ENCODE measurements at regions not wholly inside any gene's neighbourhood (a gene's known extent, or its start where the extent isn't known, plus 50 kb on each side); places are given as distances from the start of the nearest gene placed in this dataset.
"Not testable (repeated sequence)": the region's sequence is repeated elsewhere in the genome, so short reads cannot be mapped to it uniquely, and the experiment has no call there.

GRCh38 chr3:16071206-16071605 lies 103.3 kb upstream of the GALNT15 start:
- no peak for DNase-seq
- no peak for TF ChIP-seq CTCF (IDR thresholded peaks at IDR 0.05; ENCODE audit: borderline replicate concordance)
- Histone ChIP-seq H3K27ac (replicated peaks) (no peak overlapping the region), H3K4me1 (no peaks in the 10 kb centered on the region), H3K9me3 (replicated peaks) (no peaks in the 10 kb centered on the region), H3K27me3 (ENCODE audit: low read depth) (no peaks in the 10 kb centered on the region), H3K4me3 (no peak overlapping the region), H3K36me3 (no peaks in the 10 kb centered on the region)
- intact Hi-C loops (cut with micrococcal nuclease) = no loop called here

GRCh38 chr3:16072420-16073110 lies 101.9 kb upstream of the GALNT15 start:
- no peaks in the 10 kb centered on the region for H3K4me1 ChIP-seq
- no peaks in the 10 kb centered on the region for H3K36me3 ChIP-seq
- H3K27me3 ChIP-seq (ENCODE audit: low read depth) = no peaks in the 10 kb centered on the region
- no peak for DNase-seq
- H3K27ac ChIP-seq (replicated peaks) = no peak overlapping the region
- TF ChIP-seq CTCF (IDR thresholded peaks at IDR 0.05; ENCODE audit: borderline replicate concordance) = no peak
- H3K9me3 ChIP-seq (replicated peaks) = peaks cover 4% of the 10 kb centered on the region
- no peak overlapping the region for H3K4me3 ChIP-seq
- intact Hi-C loops (cut with micrococcal nuclease) = no loop called here

GRCh38 chr3:16073203-16073602 lies 101.3 kb upstream of the GALNT15 start:
- intact Hi-C loops (cut with micrococcal nuclease) = no loop called here
- Histone ChIP-seq H3K4me3 (no peak overlapping the region), H3K9me3 (replicated peaks) (peaks cover 4% of the 10 kb centered on the region), H3K4me1 (no peaks in the 10 kb centered on the region), H3K36me3 (no peaks in the 10 kb centered on the region), H3K27ac (replicated peaks) (no peak overlapping the region), H3K27me3 (ENCODE audit: low read depth) (no peaks in the 10 kb centered on the region)
- TF ChIP-seq CTCF (IDR thresholded peaks at IDR 0.05; ENCODE audit: borderline replicate concordance) = no peak
- DNase-seq = no peak

- intact Hi-C loops (cut with micrococcal nuclease) = not testable (repeated sequence)
Measured at GRCh38 chr3:16073990-16074671, 100.3 kb upstream of the GALNT15 start.

GRCh38 chr3:16075647-16076046 lies 98.8 kb upstream of the GALNT15 start:
- peaks cover 4% of the 10 kb centered on the region for H3K9me3 ChIP-seq (replicated peaks)
- H3K27ac ChIP-seq (replicated peaks) = no peak overlapping the region
- intact Hi-C loops (cut with micrococcal nuclease) = no loop called here
- no peak overlapping the region for H3K4me3 ChIP-seq
- no peaks in the 10 kb centered on the region for H3K36me3 ChIP-seq
- no peaks in the 10 kb centered on the region for H3K27me3 ChIP-seq (ENCODE audit: low read depth)
- DNase-seq = no peak
- no peaks in the 10 kb centered on the region for H3K4me1 ChIP-seq
- no peak for TF ChIP-seq CTCF (IDR thresholded peaks at IDR 0.05; ENCODE audit: borderline replicate concordance)

More at GRCh38 chr3:16073990-16074671, 100.3 kb upstream of the GALNT15 start:
- H3K9me3 ChIP-seq (replicated peaks); DNase-seq; H3K27me3 ChIP-seq (ENCODE audit: low read depth); H3K36me3 ChIP-seq; H3K4me1 ChIP-seq; H3K27ac ChIP-seq (replicated peaks); H3K4me3 ChIP-seq: not testable (repeated sequence)

GRCh38 chr3:16076564-16076963 lies 97.9 kb upstream of the GALNT15 start:
- no peaks in the 10 kb centered on the region for H3K4me1 ChIP-seq
- H3K36me3 ChIP-seq = no peaks in the 10 kb centered on the region
- no peak for TF ChIP-seq CTCF (IDR thresholded peaks at IDR 0.05; ENCODE audit: borderline replicate concordance)
- H3K27ac ChIP-seq (replicated peaks) = no peak overlapping the region
- intact Hi-C loops (cut with micrococcal nuclease) = no loop called here
- H3K4me3 ChIP-seq = no peak overlapping the region
- no peak for DNase-seq
- H3K9me3 ChIP-seq (replicated peaks) = peaks cover 10% of the 10 kb centered on the region
- no peaks in the 10 kb centered on the region for H3K27me3 ChIP-seq (ENCODE audit: low read depth)

- intact Hi-C loops (cut with micrococcal nuclease); DNase-seq; H3K36me3 ChIP-seq; H3K27me3 ChIP-seq (ENCODE audit: low read depth); H3K4me1 ChIP-seq; H3K27ac ChIP-seq (replicated peaks); H3K4me3 ChIP-seq: not testable (repeated sequence)
- H3K9me3 ChIP-seq (replicated peaks) = peaks cover 16% of the 10 kb centered on the region
Measured at GRCh38 chr3:16077146-16077545, 97.3 kb upstream of the GALNT15 start.

- not testable (repeated sequence) for H3K36me3 ChIP-seq; H3K27ac ChIP-seq (replicated peaks)
Measured at GRCh38 chr3:16077681-16078080, 96.8 kb upstream of the GALNT15 start.

More at GRCh38 chr3:16077681-16078080, 96.8 kb upstream of the GALNT15 start:
- H3K4me3 ChIP-seq; DNase-seq; intact Hi-C loops (cut with micrococcal nuclease); H3K4me1 ChIP-seq; H3K27me3 ChIP-seq (ENCODE audit: low read depth): not testable (repeated sequence)
- peaks cover 18% of the 10 kb centered on the region for H3K9me3 ChIP-seq (replicated peaks)
